OCI-LY3 (cell line): ENCODE measurements at regions not wholly inside any gene's neighbourhood (a gene's known extent, or its start where the extent isn't known, plus 50 kb on each side); places are given as distances from the start of the nearest gene placed in this dataset.
"Not testable (repeated sequence)": the region's sequence is repeated elsewhere in the genome, so short reads cannot be mapped to it uniquely, and the experiment has no call there.

Experiments used
- EZH2phosphoT487 ChIP-seq: fragments of 200-600 bp; shearing (Covaris generic); IDR thresholded peaks from 2 replicates; pipeline ENCODE4 v1.6.1; 2018; ENCODE audit warnings: antibody characterized with exemption, mixed run types, low read depth
- TF ChIP-seq, protein P1 (sequence below): fragments of 200-600, 300-600 bp; sonication (generic); IDR thresholded peaks from 2 replicates; pipeline ENCODE4 v1.5.1; 2014; ENCODE audit warnings: antibody characterized with exemption, low read length, low read depth

DNA sequence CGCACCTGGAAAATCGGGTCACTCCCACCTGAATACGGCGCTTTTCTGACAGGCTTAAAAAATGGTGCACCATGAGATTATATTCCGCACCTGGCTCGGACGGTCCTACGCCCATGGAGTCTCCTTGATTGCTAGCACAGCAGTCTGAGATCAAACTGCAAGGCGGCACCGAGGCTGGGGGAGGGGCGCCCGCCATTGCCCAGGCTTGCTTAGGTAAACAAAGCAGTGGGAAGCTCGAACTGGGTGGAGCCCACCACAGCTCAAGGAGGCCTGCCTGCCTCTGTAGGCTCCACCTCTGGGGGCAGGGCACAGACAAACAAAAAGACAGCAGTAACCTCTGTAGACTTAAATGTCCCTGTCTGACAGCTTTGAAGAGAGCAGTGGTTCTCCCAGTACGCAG is 267.0 kb upstream of the KITLG start:
- TF ChIP-seq EZH2phosphoT487: not testable (repeated sequence)
- TF ChIP-seq, protein P1, sequence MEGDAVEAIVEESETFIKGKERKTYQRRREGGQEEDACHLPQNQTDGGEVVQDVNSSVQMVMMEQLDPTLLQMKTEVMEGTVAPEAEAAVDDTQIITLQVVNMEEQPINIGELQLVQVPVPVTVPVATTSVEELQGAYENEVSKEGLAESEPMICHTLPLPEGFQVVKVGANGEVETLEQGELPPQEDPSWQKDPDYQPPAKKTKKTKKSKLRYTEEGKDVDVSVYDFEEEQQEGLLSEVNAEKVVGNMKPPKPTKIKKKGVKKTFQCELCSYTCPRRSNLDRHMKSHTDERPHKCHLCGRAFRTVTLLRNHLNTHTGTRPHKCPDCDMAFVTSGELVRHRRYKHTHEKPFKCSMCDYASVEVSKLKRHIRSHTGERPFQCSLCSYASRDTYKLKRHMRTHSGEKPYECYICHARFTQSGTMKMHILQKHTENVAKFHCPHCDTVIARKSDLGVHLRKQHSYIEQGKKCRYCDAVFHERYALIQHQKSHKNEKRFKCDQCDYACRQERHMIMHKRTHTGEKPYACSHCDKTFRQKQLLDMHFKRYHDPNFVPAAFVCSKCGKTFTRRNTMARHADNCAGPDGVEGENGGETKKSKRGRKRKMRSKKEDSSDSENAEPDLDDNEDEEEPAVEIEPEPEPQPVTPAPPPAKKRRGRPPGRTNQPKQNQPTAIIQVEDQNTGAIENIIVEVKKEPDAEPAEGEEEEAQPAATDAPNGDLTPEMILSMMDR: not testable (repeated sequence)
